GM18508 (cell line): ENCODE measurements at regions not wholly inside any gene's neighbourhood (a gene's known extent, or its start where the extent isn't known, plus 50 kb on each side); places are given as distances from the start of the nearest gene placed in this dataset.
"Not testable (repeated sequence)": the region's sequence is repeated elsewhere in the genome, so short reads cannot be mapped to it uniquely, and the experiment has no call there.

ENCODE experiments used
- ATAC-seq: cut with Tn5 transposase; IDR thresholded peaks from one replicate; pipeline ENCODE4 v1.9.1; 2021; ENCODE audit warnings: moderate number of reproducible peaks; ENCODE audit not compliant: insufficient read depth, unreplicated experiment

DNA sequence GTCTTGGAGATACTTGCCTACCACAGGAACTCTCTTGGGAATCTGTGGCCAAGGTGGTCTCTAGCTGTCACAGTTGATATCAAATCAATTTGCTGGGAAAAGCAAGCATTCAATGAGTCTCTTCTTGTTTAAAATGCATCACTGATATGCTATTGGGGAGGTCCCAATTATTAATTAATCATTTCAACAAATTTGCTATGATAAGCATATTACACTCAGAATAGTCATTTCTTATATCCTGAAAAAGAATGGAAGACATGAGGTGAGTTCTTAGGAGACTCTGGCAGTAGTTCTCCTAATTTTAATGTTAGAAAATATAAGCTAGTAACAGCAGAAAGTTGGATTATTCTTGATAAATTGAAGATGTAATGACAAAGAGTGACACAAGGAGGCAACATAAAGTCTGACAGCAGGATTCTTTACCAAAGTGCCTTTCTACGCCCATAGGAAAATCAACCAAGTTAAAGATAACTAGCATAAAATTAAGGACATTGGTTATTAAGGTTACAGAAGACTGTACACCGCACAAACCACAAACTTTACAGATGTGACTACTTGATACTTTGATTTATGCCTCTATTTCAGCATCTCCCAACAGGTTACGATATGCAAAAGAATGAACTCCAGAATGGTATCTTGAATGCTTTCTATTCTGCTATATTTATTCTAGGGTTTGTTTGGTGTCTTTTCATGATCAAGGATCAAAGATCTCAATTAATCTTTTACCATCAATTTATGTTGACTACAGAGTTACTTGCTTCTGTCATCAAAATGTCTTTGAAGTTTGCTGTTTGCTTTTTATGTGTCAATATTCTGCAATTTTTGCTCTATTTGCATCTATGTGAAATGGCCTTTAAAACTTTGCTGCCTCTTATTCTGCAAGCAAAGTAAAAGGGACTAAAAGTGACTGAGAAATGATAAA lies 349.6 kb upstream of the CLEC14A start:
- no peak for ATAC-seq

DNA sequence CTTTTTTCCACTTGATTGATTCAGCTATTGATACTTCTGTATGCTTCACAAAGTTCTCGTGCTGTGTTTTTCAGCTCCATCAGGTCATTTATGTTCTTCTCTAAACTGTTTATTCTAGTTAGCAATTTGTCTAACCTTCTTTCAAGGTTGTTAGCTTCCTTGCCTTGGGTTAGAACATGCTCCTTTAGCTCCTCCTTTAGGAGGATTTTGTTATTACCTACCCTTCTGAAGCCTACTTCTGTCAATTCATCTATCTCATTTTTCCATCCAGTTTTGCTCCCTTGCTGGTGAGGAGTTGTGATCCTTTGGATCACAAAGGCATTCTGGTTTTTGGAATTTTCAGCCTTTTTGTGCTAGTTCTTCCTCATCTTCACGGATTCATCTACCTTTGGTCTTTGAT lies 344.7 kb upstream of the CLEC14A start:
- not testable (repeated sequence) for ATAC-seq

DNA sequence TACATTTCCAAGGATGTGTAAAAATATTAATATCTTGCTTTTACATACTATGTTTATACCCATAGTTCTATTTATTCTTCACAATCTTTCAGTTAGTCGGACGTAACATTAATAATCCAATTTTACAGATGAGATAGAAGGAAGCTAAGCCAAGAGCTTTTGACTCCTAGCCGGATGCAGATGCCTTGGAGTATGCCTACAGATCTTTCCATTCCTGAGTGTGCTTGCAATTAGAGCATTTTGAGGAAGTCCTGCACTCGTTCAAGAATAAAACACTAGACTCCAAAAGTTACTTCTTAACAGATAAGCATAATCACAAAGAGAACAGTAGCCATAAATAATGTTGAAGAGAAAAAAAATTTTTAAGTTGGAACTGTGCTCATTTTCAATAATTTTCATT lies 337.6 kb upstream of the CLEC14A start:
- no peak for ATAC-seq

DNA sequence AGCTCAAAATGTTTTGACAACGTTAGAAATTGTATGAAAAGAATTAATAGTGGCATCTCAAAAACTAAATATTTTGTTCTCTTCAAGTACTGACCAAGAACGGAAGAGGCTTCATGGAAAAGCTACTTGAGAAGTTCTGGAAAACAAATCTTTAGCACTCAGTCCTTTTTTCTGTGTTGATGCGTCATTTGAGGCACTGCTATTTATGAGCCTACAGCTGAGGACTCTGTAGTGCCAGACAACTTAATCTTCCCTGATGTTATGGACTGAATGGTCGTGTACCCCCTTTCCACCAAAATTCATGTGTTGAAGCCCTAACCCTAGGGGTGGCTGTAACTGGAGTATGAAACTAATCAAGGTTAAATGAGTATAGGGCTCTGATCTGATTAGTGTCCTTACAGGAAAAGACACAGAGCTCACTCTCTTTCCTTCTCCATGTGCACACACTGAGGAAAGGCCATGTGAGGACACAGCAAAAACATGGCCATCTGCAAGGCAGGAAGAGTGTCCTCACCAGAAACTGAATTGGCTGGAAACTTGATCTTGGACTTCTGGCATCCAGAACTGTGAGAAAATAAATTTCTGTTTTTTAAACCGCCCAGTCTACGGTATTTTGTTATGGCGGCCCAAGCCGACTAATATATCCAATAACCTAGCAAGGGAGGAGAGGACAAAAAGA lies 337.0 kb upstream of the CLEC14A start:
- ATAC-seq = no peak

DNA sequence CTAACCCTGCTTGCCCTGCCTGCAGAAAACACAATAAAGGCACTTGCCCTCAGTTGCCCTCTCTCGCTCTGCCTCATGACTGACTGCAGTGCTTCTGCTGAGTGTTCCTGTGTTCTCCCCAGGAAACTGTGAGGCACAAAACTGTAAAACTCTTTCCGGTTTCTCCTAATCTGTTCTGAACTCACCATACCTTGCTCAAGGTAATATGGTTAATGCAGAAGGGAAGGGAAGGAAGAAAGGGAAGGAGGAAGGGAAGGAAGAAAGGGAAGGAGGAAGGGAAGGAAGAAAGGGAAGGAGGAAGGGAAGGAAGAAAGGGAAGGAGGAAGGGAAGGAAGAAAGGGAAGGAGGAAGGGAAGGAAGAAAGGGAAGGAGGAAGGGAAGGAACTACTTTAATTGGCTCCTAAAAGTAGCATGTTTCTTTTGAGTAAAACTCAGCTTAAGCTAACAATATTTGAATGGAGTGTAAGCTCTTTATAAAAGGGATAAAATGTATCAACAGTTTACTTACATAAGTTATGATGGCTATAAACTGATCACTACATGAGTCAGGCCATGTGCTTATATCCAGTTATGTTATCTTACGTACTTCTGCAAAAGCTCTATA lies 334.0 kb upstream of the CLEC14A start:
- no peak for ATAC-seq

DNA sequence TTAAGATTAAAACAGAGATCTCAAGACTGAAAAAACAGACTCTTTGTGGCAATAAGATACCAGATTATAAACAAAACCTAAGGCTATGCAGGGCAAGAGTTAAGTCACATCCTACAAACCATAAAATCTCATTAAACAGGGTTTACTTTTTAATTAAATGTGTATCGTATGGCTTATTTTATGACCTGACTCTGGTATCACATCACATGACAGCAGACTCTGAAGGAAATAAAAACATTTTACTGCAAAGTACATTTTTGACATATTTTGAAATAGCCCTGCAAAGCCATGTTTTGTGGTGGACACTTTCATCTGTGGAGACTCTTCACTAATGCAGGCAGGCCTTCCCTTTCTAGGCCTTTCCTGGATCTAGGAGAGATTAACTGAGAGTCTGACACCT lies 327.6 kb upstream of the CLEC14A start:
- no peak for ATAC-seq

DNA sequence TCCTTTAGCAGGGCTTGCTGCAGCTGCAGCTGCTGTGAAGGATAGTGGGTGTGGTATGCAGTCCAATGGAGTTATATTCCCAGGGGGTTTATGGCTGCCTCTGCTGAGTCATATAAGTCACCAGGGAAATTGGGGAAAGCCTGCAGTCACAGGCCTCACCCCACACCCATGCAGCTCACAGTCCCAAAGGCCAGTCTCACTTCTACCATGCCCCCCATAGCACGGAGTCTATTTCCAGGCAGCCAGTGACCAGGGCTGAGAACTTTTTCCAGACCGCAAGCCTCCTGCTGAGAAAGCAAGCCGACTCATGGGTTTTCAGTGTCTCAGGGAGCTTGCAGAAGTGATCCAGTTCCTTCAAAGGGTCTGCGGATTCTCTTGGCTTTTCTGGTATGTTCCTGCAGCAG lies 322.4 kb upstream of the CLEC14A start:
- no peak for ATAC-seq

DNA sequence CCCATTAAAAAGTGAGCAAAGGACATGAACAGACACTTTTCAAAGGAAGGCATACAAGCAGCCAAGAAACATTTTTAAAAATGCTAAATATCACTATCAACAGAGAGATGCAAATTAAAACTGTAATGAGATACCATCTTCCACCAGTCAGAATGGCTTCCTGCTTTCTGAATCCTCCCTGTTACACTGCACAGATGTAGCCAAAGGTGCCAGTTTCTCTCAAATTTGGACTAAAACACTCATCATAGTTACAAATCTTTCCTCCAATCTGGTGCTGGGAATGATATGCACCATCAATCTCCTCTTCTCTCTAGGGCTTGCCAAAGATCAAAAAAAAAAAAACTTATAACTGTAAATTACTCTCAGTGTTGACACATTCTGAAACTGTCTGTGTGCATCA lies 311.8 kb upstream of the CLEC14A start:
- no peak for ATAC-seq

DNA sequence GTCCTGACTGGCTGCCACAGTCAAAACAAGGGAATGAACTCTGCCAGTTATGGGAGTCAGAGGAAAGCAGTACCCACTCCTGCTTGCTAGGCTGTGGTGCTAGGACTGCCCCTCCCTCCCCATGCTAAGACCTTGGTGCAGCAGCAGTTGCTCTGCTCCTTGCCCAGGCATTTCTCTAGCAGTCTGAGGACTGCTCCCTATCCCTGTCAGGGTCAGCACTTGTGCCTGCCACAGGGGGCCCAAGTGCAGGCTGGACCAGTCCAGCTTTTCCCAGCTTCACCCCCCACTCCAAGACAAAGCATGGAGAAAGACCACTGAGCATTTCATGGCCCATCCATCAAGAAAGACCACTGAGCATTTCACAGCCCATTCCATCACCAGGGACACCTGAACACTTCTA lies 305.8 kb upstream of the CLEC14A start:
- ATAC-seq = no peak

DNA sequence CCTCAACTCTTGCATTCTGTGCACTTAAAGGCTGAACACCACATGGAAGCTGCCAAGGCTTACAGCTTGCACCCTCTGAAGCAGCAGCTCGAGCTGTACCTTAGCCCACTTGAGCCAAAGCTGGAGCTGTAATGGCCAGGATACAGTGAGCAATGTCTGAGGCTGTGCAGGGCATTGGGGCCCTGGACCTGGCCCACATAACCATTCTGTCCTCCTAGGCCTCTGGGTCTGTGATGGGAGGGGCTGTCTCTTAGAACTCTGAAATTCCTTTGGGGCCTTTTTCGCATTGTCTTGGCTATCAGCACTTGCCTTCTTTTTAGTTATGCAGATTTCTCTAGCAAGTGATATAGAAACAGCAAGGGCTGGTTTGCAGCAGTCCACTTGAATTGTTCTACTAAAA lies 303.8 kb upstream of the CLEC14A start:
- no peak for ATAC-seq

DNA sequence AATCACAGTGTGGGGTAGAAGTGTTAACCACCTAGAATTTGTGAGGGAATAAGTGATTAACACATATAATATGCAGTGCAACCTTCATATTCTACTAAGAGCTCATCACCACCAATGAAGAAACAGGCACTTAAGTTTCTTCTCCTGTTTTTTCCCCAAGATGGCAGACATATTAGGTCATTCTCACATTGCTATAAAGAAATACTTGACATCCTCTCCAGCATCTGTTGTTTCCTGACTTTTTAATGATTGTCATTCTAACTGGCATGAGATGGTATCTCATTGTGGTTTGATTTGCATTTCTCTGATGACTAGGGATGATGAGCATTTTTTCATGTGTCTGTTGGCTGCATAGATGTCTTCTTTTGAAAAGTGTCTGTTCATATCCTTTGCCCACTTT lies 301.5 kb upstream of the CLEC14A start:
- ATAC-seq = not testable (repeated sequence)

DNA sequence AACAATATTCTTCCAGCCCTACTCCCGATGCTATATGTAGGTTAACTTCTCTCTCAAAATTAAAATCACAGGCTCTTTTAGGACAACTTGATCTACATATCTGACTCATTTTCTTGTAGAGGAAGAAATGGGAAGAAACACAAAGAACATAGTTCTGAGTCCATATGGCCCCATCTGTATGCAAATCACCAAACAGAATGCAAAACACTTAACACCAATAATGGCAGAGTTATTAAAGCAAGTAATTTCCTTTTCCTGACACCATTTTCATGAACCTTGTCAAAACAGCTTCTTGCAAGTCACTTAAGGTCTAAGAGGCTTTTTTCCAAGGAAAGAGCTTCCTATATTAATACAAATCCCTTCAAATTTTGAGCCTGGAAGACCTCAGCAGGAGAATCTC lies 300.4 kb upstream of the CLEC14A start:
- no peak for ATAC-seq

DNA sequence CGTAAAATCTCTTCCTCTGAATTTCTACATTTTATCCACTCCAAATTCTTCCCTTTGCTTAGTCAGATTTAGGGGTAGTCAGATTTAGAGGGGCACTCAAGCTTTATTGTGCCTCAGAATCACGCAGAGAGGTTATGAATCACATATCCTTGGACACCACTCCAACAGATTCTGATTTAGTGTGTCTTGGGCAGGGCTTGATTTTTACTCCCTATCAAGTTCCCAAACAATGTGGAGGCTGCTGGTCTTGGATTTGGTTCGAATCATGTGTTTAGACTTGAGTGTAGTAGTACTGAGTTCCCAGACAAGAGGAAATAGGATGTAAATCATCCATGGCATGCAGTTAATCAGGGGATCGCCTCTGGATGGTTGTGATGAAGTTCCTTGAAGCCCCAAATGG lies 298.1 kb upstream of the CLEC14A start:
- ATAC-seq = no peak

DNA sequence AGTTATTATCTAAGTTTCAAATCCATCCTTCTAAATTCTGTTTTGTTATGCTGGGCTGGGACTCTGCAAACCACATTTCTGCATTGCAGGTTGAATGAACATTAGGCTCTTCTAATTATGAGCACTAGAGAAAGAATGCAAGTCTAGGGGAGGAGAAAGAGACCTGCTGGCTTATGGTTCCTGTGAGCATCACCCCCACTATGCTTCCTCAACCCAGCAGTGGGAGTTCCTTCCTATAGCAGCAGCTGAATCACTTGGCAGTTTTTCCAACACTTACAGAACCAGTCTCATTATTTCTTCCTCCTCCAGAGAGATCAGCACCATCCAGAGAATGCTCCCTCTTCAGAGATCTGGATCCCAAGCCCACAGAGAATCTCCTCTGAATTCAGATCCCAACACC lies 297.7 kb upstream of the CLEC14A start:
- no peak for ATAC-seq

DNA sequence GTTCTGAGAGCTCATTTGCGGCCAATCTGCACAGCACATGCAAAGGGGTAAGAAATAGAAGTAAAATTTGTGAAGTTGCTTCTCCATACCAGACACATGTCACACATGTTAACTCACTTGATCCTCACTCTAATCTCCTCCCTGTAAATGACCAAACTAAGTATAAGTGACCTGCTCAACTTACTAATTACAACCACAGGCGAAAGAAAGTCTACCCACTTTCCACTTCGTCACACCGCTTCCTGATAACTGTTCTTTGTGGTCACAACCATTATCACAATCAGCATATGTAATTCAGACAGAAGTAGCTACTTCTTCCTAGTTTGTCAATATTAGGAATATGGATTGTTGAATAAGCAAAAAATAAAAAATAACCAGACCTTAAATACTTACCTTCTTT lies 293.7 kb upstream of the CLEC14A start:
- ATAC-seq = no peak

DNA sequence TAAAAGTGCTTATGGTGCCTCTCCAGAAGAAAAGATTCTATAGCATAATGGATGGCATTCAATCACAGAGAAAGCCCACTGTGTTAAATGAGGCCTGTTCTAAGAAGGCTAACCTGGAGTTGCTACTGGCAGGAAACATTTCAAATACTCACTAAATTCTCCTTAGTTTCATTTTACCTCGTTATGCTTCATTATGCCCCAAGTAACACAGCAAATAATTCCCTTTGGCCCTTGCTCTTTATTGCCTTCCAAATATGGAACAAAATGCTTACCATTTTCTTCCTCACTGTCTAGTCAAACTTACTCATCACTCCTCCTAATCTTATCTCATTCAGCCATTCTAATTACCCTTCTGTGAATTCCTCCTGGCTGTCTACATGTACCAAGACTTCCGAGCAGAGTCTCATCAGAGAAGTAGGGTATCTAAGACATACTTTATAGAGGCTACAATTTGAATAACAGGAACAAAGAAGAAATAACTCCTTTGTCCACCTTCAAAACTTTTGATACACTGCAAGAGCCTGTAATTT lies 292.1 kb upstream of the CLEC14A start:
- ATAC-seq = no peak

DNA sequence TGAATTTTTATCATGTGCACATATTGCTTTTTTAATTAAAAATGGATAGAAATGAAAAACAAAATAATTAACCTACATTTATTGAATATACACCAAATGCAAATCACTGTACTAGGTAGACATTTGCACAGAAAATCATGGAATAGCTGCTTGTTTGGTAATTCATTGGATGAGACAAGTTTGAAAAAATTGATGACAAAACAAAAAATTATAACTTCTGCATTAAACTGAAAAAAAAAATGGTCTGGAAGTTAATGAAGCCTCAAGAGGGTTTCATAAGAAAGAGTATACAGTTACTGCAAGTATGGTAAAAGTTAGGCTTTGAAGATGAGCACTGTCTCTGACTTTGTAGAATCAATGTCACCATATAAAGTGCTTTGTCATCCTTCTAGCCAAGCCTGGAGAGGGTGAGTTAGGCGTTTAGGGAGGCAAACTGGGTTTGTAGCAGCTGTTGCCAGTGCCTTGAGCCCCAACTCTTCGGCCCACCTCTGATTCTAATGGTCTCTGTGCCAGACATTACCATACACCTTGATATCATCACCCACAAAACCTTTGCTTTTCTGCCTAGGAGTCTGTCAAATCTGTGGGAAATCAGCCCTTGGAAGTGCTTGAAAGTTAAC lies 291.1 kb upstream of the CLEC14A start:
- ATAC-seq = no peak

DNA sequence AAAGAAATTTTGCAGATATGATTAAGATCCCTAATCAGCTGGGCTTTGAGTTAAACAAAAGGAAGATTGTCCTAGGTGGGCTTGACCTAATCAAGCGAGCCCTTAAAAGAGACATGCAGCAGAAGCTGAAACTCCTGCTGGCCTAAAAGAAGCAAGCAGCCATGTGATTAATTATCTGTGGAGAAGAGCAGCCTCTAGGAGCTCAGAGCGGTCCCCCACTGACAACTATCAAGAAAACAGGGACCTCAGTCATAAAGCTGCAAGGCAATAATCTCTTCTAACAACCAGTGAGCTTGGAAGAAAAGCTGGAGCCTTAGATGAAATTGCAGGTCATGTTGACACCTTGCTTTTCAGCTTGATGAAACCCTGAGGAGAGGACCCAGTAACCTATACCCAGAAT lies 288.9 kb upstream of the CLEC14A start:
- no peak for ATAC-seq

DNA sequence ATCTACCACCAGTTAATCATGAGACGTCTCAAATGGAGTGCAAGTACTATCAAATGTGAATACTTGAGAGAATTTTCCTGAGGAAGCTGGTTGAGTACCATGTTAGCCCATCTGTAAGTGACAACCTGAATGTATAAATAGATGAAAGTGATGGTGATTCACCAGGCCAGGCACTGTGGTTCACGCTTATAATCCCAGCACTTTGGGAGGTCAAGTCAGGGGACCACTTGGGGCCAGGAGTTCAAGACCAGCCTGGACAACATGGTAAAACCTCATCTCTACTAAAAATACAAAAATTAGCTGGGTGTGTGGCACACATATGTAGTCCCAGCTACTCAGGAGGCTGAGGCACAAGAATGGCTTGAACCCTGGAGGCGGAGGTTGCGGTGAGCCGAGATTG lies 288.0 kb upstream of the CLEC14A start:
- not testable (repeated sequence) for ATAC-seq

DNA sequence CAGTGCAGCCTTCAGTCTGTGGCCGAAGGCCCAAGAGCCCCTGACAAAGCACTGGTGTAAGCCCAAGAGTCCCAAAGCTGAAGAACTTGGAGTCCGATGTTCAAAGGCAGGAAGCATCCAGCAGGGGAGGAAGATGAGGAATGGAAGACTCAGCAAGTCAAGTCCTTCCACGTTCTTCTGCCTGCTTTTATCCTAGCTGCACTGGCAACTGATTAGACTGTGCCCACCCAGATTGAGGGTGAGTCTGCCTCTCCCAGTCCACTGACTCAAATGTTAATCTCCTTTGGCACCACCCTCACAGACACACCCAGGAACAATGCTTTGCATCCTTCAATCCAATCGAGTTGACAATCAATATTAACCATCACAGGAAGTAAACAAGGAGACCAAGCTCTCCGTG lies 282.2 kb upstream of the CLEC14A start:
- ATAC-seq = not testable (repeated sequence)
